ENCODE measurements at regions not wholly inside any gene's neighbourhood (a gene's known extent, or its start where the extent isn't known, plus 50 kb on each side); places are given as distances from the start of the nearest gene placed in this dataset.

DNA sequence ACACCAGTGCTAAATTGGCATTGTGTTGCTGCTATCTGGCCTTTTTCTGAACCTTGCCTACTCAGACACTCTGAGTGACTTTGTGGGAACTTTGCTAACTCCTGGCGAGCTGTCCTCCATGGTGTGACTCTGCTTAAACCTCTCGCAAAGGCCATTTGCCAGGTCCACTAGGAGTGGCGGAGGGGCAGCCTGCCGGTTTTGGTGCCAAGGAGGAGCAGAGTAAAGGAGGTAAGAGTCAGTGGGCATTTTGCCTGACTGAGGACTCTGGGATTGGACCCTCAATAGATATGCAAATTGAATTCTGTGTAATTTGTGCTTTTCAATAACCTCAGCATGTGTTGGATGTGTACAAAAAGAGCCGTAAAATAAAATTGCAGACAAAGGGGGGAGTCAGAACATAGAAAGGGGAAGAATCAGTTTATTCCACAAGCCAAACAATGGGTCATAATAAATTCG, 386.6 kb upstream of the NFIA start:
- no peak for TF ChIP-seq CTCF (IDR thresholded peaks at IDR 0.05 in 2 of 3, conservative IDR thresholded peaks at IDR 0.05 in 1 of 3; ENCODE audit: borderline replicate concordance in 1 of 3, insufficient read depth in 1 of 3, low read depth in 2 of 3, low read length in 2 of 3)
- TF ChIP-seq EZH2 (IDR thresholded peaks at IDR 0.05), result no peak
- TF ChIP-seq SRF (IDR thresholded peaks at IDR 0.05; ENCODE audit: low read depth), result no peak
- no peak for TF ChIP-seq RAD21 (IDR thresholded peaks at IDR 0.05; ENCODE audit: low read depth)
- TF ChIP-seq JUND (IDR thresholded peaks at IDR 0.05), result no peak
- TF ChIP-seq EZH2phosphoT487 (IDR thresholded peaks at IDR 0.05; ENCODE audit: borderline replicate concordance), result no peak
- TF ChIP-seq POLR2A (IDR thresholded peaks at IDR 0.05; ENCODE audit: borderline replicate concordance, extremely low read depth, insufficient read depth, insufficient read length), result no peak
- TF ChIP-seq ELF1 (IDR thresholded peaks at IDR 0.05; ENCODE audit: borderline replicate concordance, low read depth), result no peak
- TF ChIP-seq YY1 (IDR thresholded peaks at IDR 0.05; ENCODE audit: extremely low read depth, insufficient replicate concordance, low read depth, low read length), result no peak
- no peak for TF ChIP-seq REST (IDR thresholded peaks at IDR 0.05; ENCODE audit: low read depth)
- TF ChIP-seq POLR2AphosphoS5 (IDR thresholded peaks at IDR 0.05; ENCODE audit: low read depth, low read length), result no peak
- no peak for TF ChIP-seq ZFX (IDR thresholded peaks at IDR 0.05)
- TF ChIP-seq ATF3 (IDR thresholded peaks at IDR 0.05), result no peak
- TF ChIP-seq, protein P1, sequence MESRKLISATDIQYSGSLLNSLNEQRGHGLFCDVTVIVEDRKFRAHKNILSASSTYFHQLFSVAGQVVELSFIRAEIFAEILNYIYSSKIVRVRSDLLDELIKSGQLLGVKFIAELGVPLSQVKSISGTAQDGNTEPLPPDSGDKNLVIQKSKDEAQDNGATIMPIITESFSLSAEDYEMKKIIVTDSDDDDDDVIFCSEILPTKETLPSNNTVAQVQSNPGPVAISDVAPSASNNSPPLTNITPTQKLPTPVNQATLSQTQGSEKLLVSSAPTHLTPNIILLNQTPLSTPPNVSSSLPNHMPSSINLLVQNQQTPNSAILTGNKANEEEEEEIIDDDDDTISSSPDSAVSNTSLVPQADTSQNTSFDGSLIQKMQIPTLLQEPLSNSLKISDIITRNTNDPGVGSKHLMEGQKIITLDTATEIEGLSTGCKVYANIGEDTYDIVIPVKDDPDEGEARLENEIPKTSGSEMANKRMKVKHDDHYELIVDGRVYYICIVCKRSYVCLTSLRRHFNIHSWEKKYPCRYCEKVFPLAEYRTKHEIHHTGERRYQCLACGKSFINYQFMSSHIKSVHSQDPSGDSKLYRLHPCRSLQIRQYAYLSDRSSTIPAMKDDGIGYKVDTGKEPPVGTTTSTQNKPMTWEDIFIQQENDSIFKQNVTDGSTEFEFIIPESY (IDR thresholded peaks at IDR 0.05; ENCODE audit: extremely low read depth, insufficient replicate concordance, low read length), result no peak

Data from HCT116 (cell line).